GM12878 (cell line): ENCODE measurements at regions not wholly inside any gene's neighbourhood (a gene's known extent, or its start where the extent isn't known, plus 50 kb on each side); places are given as distances from the start of the nearest gene placed in this dataset.

ENCODE experiments used
- ATAC-seq: fragments of 200-7000 bp; cut with Tn5 transposase; 3 replicates; pipeline ENCODE4 v1.9.1; 2020; ENCODE audit warnings: mild to moderate bottlenecking, moderate library complexity
- BruUV-seq: library from RNA; stranded (reverse); fragments of 400-500 nt; replicated peaks from 2 replicates; lab custom pipeline; 2021; lab: Mats Ljungman, UMichigan
- CTCF ChIA-PET: fragments of 300-600 bp; sonication (Branson Sonifier 250); formaldehyde crosslinking; extraction: SDS; loops from one replicate; lab custom pipeline; 2021; ENCODE audit warnings: inconsistent platforms; lab: Yijun Ruan, JAX
- POLR2A ChIA-PET: fragments of 350-600 bp; formaldehyde crosslinking; extraction: SDS; loops from one replicate; lab custom pipeline; 2021; ENCODE audit warnings: inconsistent platforms; lab: Charles Lee
- RAD21 ChIA-PET: fragments of 300-600 bp; sonication (Branson Sonifier 250); formaldehyde crosslinking; loops from one replicate; lab custom pipeline; 2023; ENCODE audit warnings: antibody characterized with exemption; ENCODE audit not compliant: unreplicated experiment; lab: Charles Lee
- SMC1A ChIA-PET: fragments of 300-600 bp; sonication (Branson Sonifier 250); formaldehyde crosslinking; loops from one replicate; lab custom pipeline; 2023; ENCODE audit not compliant: unreplicated experiment, uncharacterized antibody; lab: Charles Lee
- DNase-seq: peaks from one replicate; pipeline ENCODE4 v3.0.0-alpha.2; 2011; ENCODE audit warnings: low read depth, low spot score
- FAIRE-seq: peaks from 3 replicates; lab custom pipeline; 2011; peaks lifted over from hg19 to GRCh38; lab: Jason Lieb, UNC
- H2AFZ ChIP-seq: 2 replicates; pipeline ENCODE4 v1.6.0; 2011; ENCODE audit warnings: low read depth, low read length, control low read depth; ENCODE audit not compliant: control insufficient read depth
- H3K27ac ChIP-seq: 2 replicates; pipeline ENCODE4 v1.5.1; 2011; ENCODE audit warnings: control low read depth; ENCODE audit not compliant: control insufficient read depth, insufficient read depth
- H3K27me3 ChIP-seq, 2 experiments: replicated peaks in 1 of 2; 2 replicates each; pipeline versions ENCODE4 v1.6.0 to v1.6.1; 2011; ENCODE audit warnings: low read length in 1 of 2; ENCODE audit not compliant: control insufficient read depth in 2 of 2, insufficient read depth in 2 of 2
- H3K36me3 ChIP-seq, 2 experiments: 2 replicates each; pipeline ENCODE4 v1.5.1; 2011; ENCODE audit warnings: low read length in 1 of 2; ENCODE audit not compliant: control insufficient read depth in 2 of 2, insufficient read depth in 2 of 2
- H3K4me1 ChIP-seq: 2 replicates; pipeline ENCODE4 v1.6.1; 2011; ENCODE audit warnings: mild to moderate bottlenecking, low read length, moderate library complexity, mixed read lengths; ENCODE audit not compliant: control insufficient read depth, insufficient read depth
- H3K4me2 ChIP-seq: 2 replicates; pipeline ENCODE4 v1.6.0; 2011; ENCODE audit warnings: control low read depth; ENCODE audit not compliant: control insufficient read depth, insufficient read depth
- H3K4me3 ChIP-seq: fragments of 200-600 bp; sonication (generic); 2 replicates; pipeline ENCODE4 v1.5.1; 2016
- H3K79me2 ChIP-seq: 2 replicates; pipeline ENCODE4 v1.6.0; 2011; ENCODE audit warnings: low read length; ENCODE audit not compliant: control insufficient read depth, insufficient read depth
- H3K9ac ChIP-seq: 2 replicates; pipeline ENCODE4 v1.8.0; 2011; ENCODE audit warnings: low read length, control low read depth, mixed read lengths; ENCODE audit not compliant: control insufficient read depth, insufficient read depth
- H3K9me3 ChIP-seq: replicated peaks from 3 replicates; pipeline ENCODE4 v1.5.1; 2011; ENCODE audit warnings: mild to moderate bottlenecking, low read length; ENCODE audit not compliant: control insufficient read depth, insufficient read depth
- H4K20me1 ChIP-seq: 2 replicates; pipeline ENCODE4 v1.6.0; 2011; ENCODE audit not compliant: control insufficient read depth, insufficient read depth
- ATF7 ChIP-seq: fragments of 450-650 bp; IDR thresholded peaks from 2 replicates; pipeline ENCODE4 v1.6.1; 2016; ENCODE audit warnings: low read depth, mild to moderate bottlenecking
- DPF2 ChIP-seq: fragments of 450-650 bp; IDR thresholded peaks from 2 replicates; pipeline ENCODE4 v1.6.1; 2017; ENCODE audit warnings: mild to moderate bottlenecking
- EGR1 ChIP-seq, 2 experiments: IDR thresholded peaks; 1 replicate in 1 of 2; 2 replicates in 1 of 2; pipeline ENCODE4 v1.6.1; 2011 to 2012; ENCODE audit warnings: low read depth in 2 of 2, low read length in 2 of 2, borderline replicate concordance in 1 of 2, mild to moderate bottlenecking in 1 of 2, moderate library complexity in 1 of 2
- EP300 ChIP-seq, 2 experiments: fragments of 150-350 bp in 1 of 2; IDR thresholded peaks; 2 replicates each; pipeline ENCODE4 v1.6.1; 2011 to 2012; ENCODE audit warnings: low read depth in 2 of 2, low read length in 2 of 2, borderline replicate concordance in 1 of 2, improper control_type of control experiment in 1 of 2, inconsistent platforms in 1 of 2; ENCODE audit not compliant: control insufficient read depth in 1 of 2
- ESRRA ChIP-seq: IDR thresholded peaks from 2 replicates; pipeline ENCODE4 v1.6.1; 2012; ENCODE audit warnings: mild to moderate bottlenecking, low read length, improper control_type of control experiment
- HCFC1 ChIP-seq: fragments of 150-350 bp; IDR thresholded peaks from 2 replicates; pipeline ENCODE4 v1.6.1; 2014; ENCODE audit warnings: low read length
- HDAC6 ChIP-seq: fragments of 200-600 bp; sonication (generic); IDR thresholded peaks from one replicate; pipeline ENCODE4 v1.8.0; 2017; ENCODE audit warnings: antibody characterized with exemption; ENCODE audit not compliant: unreplicated experiment
- IRF4 ChIP-seq: IDR thresholded peaks from 2 replicates; pipeline ENCODE4 v1.6.1; 2011; ENCODE audit warnings: low read depth, low read length
- JUNB ChIP-seq: IDR thresholded peaks from 2 replicates; pipeline ENCODE4 v1.6.1; 2016; ENCODE audit warnings: antibody characterized with exemption, mild to moderate bottlenecking
- NR2C1 ChIP-seq: fragments of 450-650 bp; IDR thresholded peaks from 2 replicates; pipeline ENCODE4 v1.6.1; 2017; ENCODE audit warnings: antibody characterized with exemption, mild to moderate bottlenecking, moderate library complexity
- NR2F1 ChIP-seq: fragments of 450-650 bp; conservative IDR thresholded peaks from 2 replicates; pipeline ENCODE4 v1.6.1; 2017; ENCODE audit warnings: mild to moderate bottlenecking
- POLR2AphosphoS5 ChIP-seq: IDR thresholded peaks from 2 replicates; pipeline ENCODE4 v1.6.1; 2011; ENCODE audit warnings: mild to moderate bottlenecking, low read length, inconsistent platforms
- SP1 ChIP-seq: IDR thresholded peaks from one replicate; pipeline ENCODE4 v1.6.1; 2011; ENCODE audit warnings: low read depth, low read length
- SREBF1 ChIP-seq: IDR thresholded peaks from 2 replicates; pipeline ENCODE4 v1.6.1; 2012; ENCODE audit warnings: mild to moderate bottlenecking, low read length
- USF2 ChIP-seq: IDR thresholded peaks from 2 replicates; pipeline ENCODE4 v1.6.1; 2011; ENCODE audit warnings: low read depth, low read length, improper control_type of control experiment, borderline replicate concordance
- WRNIP1 ChIP-seq: IDR thresholded peaks from 2 replicates; pipeline ENCODE4 v1.6.1; 2011; ENCODE audit warnings: low read depth, low read length, improper control_type of control experiment, borderline replicate concordance
- ZBED1 ChIP-seq: IDR thresholded peaks from 2 replicates; pipeline ENCODE4 v1.6.1; 2016; ENCODE audit warnings: borderline replicate concordance
- ZNF24 ChIP-seq: fragments of 450-650 bp; IDR thresholded peaks from 2 replicates; pipeline ENCODE4 v1.6.1; 2017; ENCODE audit warnings: antibody characterized with exemption, mild to moderate bottlenecking
- WGBS: methylation state at CpG from one replicate; pipeline ENCODE4 v1.1.6; 2016; ENCODE audit warnings: low lambda C conversion rate; ENCODE audit not compliant: insufficient replicate concordance, insufficient coverage; ENCODE audit errors: missing lambda C conversion rate; 5-methylcytosine and 5-hydroxymethylcytosine counted together
- in situ Hi-C: fragments of 300-500 bp; cut with MboI; formaldehyde crosslinking; loops from 9 replicates; pipeline ENCODE4 v1.14.3; 2018; ENCODE audit warnings: mixed read lengths
- intact Hi-C: fragments of 100-400 bp; cut with micrococcal nuclease; formaldehyde crosslinking; loops from one replicate; pipeline ENCODE4 v1.14.2; 2022; ENCODE audit not compliant: unreplicated experiment
- TF ChIP-seq, protein P1 (sequence below): fragments of 450-650 bp; IDR thresholded peaks from 2 replicates; pipeline ENCODE4 v1.6.1; 2017; ENCODE audit warnings: antibody characterized with exemption, mild to moderate bottlenecking, moderate library complexity
- TF ChIP-seq, protein P2 (sequence below): fragments of 450-650 bp; formaldehyde crosslinking; IDR thresholded peaks from 2 replicates; pipeline ENCODE4 v1.4.0; 2022; ENCODE audit warnings: mild to moderate bottlenecking, moderate library complexity

- TF ChIP-seq JUNB: no peak
- no peak for TF ChIP-seq HCFC1
- TF ChIP-seq, protein P1, sequence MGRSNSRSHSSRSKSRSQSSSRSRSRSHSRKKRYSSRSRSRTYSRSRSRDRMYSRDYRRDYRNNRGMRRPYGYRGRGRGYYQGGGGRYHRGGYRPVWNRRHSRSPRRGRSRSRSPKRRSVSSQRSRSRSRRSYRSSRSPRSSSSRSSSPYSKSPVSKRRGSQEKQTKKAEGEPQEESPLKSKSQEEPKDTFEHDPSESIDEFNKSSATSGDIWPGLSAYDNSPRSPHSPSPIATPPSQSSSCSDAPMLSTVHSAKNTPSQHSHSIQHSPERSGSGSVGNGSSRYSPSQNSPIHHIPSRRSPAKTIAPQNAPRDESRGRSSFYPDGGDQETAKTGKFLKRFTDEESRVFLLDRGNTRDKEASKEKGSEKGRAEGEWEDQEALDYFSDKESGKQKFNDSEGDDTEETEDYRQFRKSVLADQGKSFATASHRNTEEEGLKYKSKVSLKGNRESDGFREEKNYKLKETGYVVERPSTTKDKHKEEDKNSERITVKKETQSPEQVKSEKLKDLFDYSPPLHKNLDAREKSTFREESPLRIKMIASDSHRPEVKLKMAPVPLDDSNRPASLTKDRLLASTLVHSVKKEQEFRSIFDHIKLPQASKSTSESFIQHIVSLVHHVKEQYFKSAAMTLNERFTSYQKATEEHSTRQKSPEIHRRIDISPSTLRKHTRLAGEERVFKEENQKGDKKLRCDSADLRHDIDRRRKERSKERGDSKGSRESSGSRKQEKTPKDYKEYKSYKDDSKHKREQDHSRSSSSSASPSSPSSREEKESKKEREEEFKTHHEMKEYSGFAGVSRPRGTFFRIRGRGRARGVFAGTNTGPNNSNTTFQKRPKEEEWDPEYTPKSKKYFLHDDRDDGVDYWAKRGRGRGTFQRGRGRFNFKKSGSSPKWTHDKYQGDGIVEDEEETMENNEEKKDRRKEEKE: no peak
Observed at GRCh38 chr1:102190429-102190828, 193.7 kb upstream of the OLFM3 start (continued).

DNA sequence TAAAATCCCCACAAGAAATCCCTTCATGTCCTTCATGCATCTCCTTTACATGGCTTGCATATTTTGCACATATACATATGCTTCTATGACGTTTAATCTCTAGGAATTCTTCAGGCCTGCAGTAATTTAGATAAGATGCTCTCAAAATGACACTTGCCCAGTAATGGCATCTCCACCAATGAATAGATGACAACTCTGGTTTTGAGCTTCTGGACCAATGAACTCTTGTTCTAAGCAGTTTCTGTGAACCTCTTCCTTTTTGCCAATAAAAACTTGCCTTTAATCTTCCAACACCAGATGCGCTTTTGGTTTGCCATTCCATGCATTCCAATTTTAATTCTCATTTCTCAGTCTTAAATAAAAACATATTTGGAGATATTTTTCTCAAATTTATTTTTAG, 189.8 kb upstream of the OLFM3 start:
- FAIRE-seq: no peak
- DNase-seq: no peak
- H3K27me3 ChIP-seq: no peaks in the 10 kb centered on the region
- BruUV-seq: no TSS peak
- 0% methylated on average over 2 of the region's 2 CpGs for WGBS
- no peaks in the 10 kb centered on the region for H3K4me1 ChIP-seq
- intact Hi-C loops: no loop called here
- H3K4me2 ChIP-seq: no peak overlapping the region
- no peaks in the 10 kb centered on the region for H3K79me2 ChIP-seq
- ChIA-PET RAD21 (no interaction called here), SMC1A (no interaction called here), POLR2A (no interaction called here), CTCF (interaction anchor here (0.6 kb wide), 1 partner anchor 1275 kb away, joined by 3 read pairs; no protein-coding TSS in a partner anchor)
- H2AFZ ChIP-seq: no peak overlapping the region
- ATAC-seq: no peak
- H3K4me3 ChIP-seq: no peak overlapping the region
- H4K20me1 ChIP-seq: no peaks in the 10 kb centered on the region
- H3K9ac ChIP-seq: no peak overlapping the region
- no peak overlapping the region for H3K27ac ChIP-seq
- no peaks in the 10 kb centered on the region for H3K36me3 ChIP-seq
- in situ Hi-C loops: loop anchor here (25.0 kb wide), 1 partner anchor 674 kb away; no protein-coding TSS in a partner anchor
- H3K9me3 ChIP-seq: no peaks in the 10 kb centered on the region
- TF ChIP-seq SP1: no peak
- no peak for TF ChIP-seq DPF2
- no peak for TF ChIP-seq USF2
- TF ChIP-seq SREBF1: no peak
- TF ChIP-seq EGR1 (IDR thresholded peaks at IDR 0.05; ENCODE audit: borderline replicate concordance in 1 of 2, low read depth in 2 of 2, low read length in 2 of 2): no peak
- TF ChIP-seq ATF7: no peak
- no peak for TF ChIP-seq WRNIP1
- no peak for TF ChIP-seq NR2C1
- no peak for TF ChIP-seq ZNF24
- TF ChIP-seq HDAC6: no peak
- no peak for TF ChIP-seq POLR2AphosphoS5
- no peak for TF ChIP-seq JUNB
- TF ChIP-seq, protein P2, sequence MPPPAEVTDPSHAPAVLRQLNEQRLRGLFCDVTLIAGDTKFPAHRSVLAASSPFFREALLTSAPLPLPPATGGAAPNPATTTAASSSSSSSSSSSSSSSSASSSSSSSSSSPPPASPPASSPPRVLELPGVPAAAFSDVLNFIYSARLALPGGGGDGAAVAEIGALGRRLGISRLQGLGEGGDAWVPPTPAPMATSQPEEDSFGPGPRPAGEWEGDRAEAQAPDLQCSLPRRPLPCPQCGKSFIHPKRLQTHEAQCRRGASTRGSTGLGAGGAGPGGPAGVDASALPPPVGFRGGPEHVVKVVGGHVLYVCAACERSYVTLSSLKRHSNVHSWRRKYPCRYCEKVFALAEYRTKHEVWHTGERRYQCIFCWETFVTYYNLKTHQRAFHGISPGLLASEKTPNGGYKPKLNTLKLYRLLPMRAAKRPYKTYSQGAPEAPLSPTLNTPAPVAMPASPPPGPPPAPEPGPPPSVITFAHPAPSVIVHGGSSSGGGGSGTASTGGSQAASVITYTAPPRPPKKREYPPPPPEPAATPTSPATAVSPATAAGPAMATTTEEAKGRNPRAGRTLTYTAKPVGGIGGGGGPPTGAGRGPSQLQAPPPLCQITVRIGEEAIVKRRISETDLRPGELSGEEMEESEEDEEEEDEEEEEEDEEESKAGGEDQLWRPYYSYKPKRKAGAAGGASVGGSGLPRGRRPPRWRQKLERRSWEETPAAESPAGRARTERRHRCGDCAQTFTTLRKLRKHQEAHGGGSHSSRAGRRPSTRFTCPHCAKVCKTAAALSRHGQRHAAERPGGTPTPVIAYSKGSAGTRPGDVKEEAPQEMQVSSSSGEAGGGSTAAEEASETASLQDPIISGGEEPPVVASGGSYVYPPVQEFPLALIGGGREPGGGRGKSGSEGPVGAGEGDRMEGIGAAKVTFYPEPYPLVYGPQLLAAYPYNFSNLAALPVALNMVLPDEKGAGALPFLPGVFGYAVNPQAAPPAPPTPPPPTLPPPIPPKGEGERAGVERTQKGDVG (CRISPR knock-in tag): no peak
- TF ChIP-seq IRF4: no peak
- no peak for TF ChIP-seq NR2F1
- TF ChIP-seq EP300 (IDR thresholded peaks at IDR 0.05; ENCODE audit: borderline replicate concordance in 1 of 2, control insufficient read depth in 1 of 2, low read depth in 2 of 2, low read length in 2 of 2): no peak
- no peak for TF ChIP-seq ESRRA
- no peak for TF ChIP-seq ZBED1
